ENCODE measurements at regions not wholly inside any gene's neighbourhood (a gene's known extent, or its start where the extent isn't known, plus 50 kb on each side); places are given as distances from the start of the nearest gene placed in this dataset.
"Not testable (repeated sequence)": the region's sequence is repeated elsewhere in the genome, so short reads cannot be mapped to it uniquely, and the experiment has no call there.

GRCh38 chr4:15332377-15332776, 95.5 kb upstream of the C1QTNF7 start:
- no peak overlapping the region for H3K4me3 ChIP-seq (ENCODE audit: control insufficient read depth, low read depth, low read length)
- no peak for DNase-seq (ENCODE audit: low read depth)
- TF ChIP-seq CTCF (IDR thresholded peaks at IDR 0.05; ENCODE audit: control insufficient read depth, insufficient read depth, low read depth, low read length, missing control alignments) = no peak

GRCh38 chr4:15333692-15334633, 93.9 kb upstream of the C1QTNF7 start:
- no peak for TF ChIP-seq CTCF (IDR thresholded peaks at IDR 0.05; ENCODE audit: control insufficient read depth, insufficient read depth, low read depth, low read length, missing control alignments)
- H3K4me3 ChIP-seq (ENCODE audit: control insufficient read depth, low read depth, low read length) = no peak overlapping the region
- DNase-seq (ENCODE audit: low read depth) = no peak

GRCh38 chr4:15336410-15337167, 91.2 kb upstream of the C1QTNF7 start:
- DNase-seq (ENCODE audit: low read depth) = no peak
- H3K4me3 ChIP-seq (ENCODE audit: control insufficient read depth, low read depth, low read length) = no peak overlapping the region
- TF ChIP-seq CTCF (IDR thresholded peaks at IDR 0.05; ENCODE audit: control insufficient read depth, insufficient read depth, low read depth, low read length, missing control alignments) = no peak

GRCh38 chr4:15337168-15337657, 90.6 kb upstream of the C1QTNF7 start:
- not testable (repeated sequence) for H3K4me3 ChIP-seq (ENCODE audit: control insufficient read depth, low read depth, low read length); DNase-seq (ENCODE audit: low read depth)

GRCh38 chr4:15339737-15340136, 88.1 kb upstream of the C1QTNF7 start:
- DNase-seq (ENCODE audit: low read depth) = no peak
- H3K4me3 ChIP-seq (ENCODE audit: control insufficient read depth, low read depth, low read length) = no peak overlapping the region
- no peak for TF ChIP-seq CTCF (IDR thresholded peaks at IDR 0.05; ENCODE audit: control insufficient read depth, insufficient read depth, low read depth, low read length, missing control alignments)

- DNase-seq (ENCODE audit: low read depth) = no peak
- H3K4me3 ChIP-seq (ENCODE audit: control insufficient read depth, low read depth, low read length) = no peak overlapping the region
- TF ChIP-seq CTCF (IDR thresholded peaks at IDR 0.05; ENCODE audit: control insufficient read depth, insufficient read depth, low read depth, low read length, missing control alignments) = no peak
These were observed 87.5 kb upstream of the C1QTNF7 start for GRCh38 chr4:15340332-15340731.
